ENCODE measurements at regions not wholly inside any gene's neighbourhood (a gene's known extent, or its start where the extent isn't known, plus 50 kb on each side); places are given as distances from the start of the nearest gene placed in this dataset.
"Not testable (repeated sequence)": the region's sequence is repeated elsewhere in the genome, so short reads cannot be mapped to it uniquely, and the experiment has no call there.

DNA sequence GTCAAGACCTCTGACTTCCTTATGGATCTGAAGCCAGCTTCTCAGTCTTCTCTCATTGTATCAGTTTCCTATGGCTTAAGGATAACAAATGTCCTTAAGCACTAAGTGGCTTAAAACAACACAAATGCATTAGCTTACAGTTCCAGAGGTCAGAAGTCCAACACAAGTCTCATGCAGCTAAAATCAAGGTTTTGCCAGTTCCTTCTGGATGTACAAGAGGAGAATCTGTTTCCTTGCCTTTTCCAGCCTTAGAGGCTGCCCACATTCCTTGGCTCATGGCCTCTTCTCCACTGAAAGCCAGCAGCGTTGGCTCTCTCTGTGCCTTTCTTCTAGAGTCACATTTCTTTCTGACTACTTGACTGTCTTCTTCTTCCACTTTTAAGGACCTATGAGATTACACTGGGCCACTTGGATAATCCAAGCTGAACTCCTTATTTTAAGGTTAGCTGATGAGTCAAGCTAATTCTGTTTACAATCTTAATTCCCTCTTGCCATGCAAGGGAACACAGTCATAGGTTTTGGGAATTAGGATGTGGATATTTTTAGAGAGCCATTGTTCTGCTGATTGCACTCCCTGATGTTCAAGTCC, 179.0 kb downstream of the BCAS1 start:
- peaks cover 45% of the 10 kb centered on the region for H3K4me1 Mint-ChIP-seq
- no peaks in the 10 kb centered on the region for H3K9me3 Mint-ChIP-seq
- no peaks in the 10 kb centered on the region for H3K36me3 Mint-ChIP-seq
- CTCF ChIA-PET, result interaction anchor here (0.7 to 1.9 kb wide), 4 partner anchors 10 to 25 kb away, joined by 3 to 5 read pairs (median 3); no protein-coding TSS in a partner anchor
- DNase-seq, result no peak
- no peak overlapping the region for H3K4me3 Mint-ChIP-seq
- no peak overlapping the region for H3K27ac Mint-ChIP-seq
- H3K27me3 Mint-ChIP-seq, result no peaks in the 10 kb centered on the region

DNA sequence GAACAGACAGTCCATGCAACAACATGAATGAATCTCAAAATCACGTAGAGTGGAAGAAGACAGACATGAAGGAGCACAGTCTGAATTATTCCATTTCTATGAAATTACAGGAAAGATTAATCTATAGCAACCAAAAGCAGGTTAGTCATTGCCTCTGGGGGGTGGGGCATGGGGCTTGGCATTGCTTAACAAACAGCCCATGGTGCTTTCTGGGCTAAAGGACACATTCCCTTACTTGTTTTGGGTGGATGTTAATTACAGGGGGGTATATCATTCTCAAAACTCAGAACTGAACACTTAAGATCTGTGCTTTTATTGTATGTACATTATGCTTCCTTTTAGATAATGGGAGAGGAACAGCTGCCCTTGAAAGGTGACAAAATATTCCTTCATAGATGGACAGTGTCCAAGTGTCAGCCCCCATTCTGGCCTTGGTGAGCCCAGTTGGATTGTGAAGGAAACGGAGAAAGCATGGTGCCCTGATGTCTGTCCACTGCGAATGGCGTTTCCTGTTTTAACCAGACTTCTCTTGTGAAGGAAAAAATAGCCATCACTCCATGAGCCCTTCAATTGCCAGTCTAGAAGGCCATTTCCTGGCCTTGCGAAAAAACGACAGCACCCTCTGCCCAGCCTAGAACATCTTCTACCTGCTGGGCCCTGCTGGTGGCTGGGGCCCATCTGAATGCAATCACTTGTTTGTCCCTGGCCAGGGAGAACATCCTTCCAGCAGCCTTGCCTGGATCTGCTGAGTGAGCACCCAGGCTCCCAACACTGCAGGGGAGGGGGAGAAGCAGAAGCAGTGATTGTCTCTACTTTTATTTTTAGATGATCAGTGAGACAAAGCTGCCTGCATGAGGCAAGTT, 179.7 kb downstream of the BCAS1 start:
- H3K9me3 Mint-ChIP-seq, result no peaks in the 10 kb centered on the region
- peaks cover 51% of the 10 kb centered on the region for H3K4me1 Mint-ChIP-seq
- no peak for DNase-seq
- CTCF ChIA-PET, result interaction anchor here (0.7 to 1.9 kb wide), 4 partner anchors 10 to 26 kb away, joined by 3 to 5 read pairs (median 3); no protein-coding TSS in a partner anchor
- H3K36me3 Mint-ChIP-seq, result no peaks in the 10 kb centered on the region
- no peaks in the 10 kb centered on the region for H3K27me3 Mint-ChIP-seq
- no peak overlapping the region for H3K27ac Mint-ChIP-seq
- H3K4me3 Mint-ChIP-seq, result no peak overlapping the region

GRCh38 chr20:53889411-53890148, 180.8 kb downstream of the BCAS1 start:
- Mint-ChIP-seq H3K27me3 (no peaks in the 10 kb centered on the region), H3K4me3 (no peak overlapping the region), H3K9me3 (no peaks in the 10 kb centered on the region), H3K36me3 (no peaks in the 10 kb centered on the region), H3K4me1 (peaks cover 50% of the 10 kb centered on the region), H3K27ac (no peak overlapping the region)
- CTCF ChIA-PET, result interaction anchor here (1.2 kb wide), 1 partner anchor 17 kb away, joined by 3 read pairs; no protein-coding TSS in a partner anchor
- no peak for DNase-seq

GRCh38 chr20:53888951-53889350, 181.4 kb downstream of the BCAS1 start:
- Mint-ChIP-seq H3K27me3 (no peaks in the 10 kb centered on the region), H3K27ac (no peak overlapping the region), H3K9me3 (no peaks in the 10 kb centered on the region), H3K4me1 (peaks cover 52% of the 10 kb centered on the region), H3K36me3 (no peaks in the 10 kb centered on the region), H3K4me3 (no peak overlapping the region)
- CTCF ChIA-PET, result interaction anchor here (1.2 kb wide), 1 partner anchor 18 kb away, joined by 3 read pairs; no protein-coding TSS in a partner anchor
- no peak for DNase-seq

DNA sequence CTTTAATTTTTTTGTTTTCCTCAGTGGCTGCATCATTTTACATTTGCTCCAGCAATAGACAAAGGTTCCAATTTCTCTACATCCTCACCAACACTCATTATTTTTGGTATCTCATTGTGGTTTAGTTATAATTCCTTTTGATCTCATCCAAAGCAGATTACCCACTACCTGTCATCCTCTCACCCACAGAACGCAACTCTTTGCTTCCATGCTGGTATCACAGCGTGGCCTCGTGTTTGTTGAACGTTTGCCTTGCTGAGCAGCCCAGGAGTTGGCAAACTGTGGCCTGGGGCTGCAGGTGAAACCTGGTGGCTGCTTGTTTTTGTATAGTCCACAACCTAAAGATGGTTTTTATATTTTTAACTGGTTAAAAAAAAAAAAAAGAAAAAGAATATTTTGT, 181.9 kb downstream of the BCAS1 start:
- Mint-ChIP-seq H3K4me3 (no peak overlapping the region), H3K4me1 (peaks cover 51% of the 10 kb centered on the region), H3K27me3 (no peaks in the 10 kb centered on the region), H3K36me3 (no peaks in the 10 kb centered on the region), H3K27ac (no peak overlapping the region), H3K9me3 (no peaks in the 10 kb centered on the region)
- CTCF ChIA-PET, result interaction anchor here (1.2 kb wide), 1 partner anchor 18 kb away, joined by 3 read pairs; no protein-coding TSS in a partner anchor
- no peak for DNase-seq

- Mint-ChIP-seq H3K4me1 (peaks cover 48% of the 10 kb centered on the region), H3K36me3 (no peaks in the 10 kb centered on the region), H3K4me3 (no peak overlapping the region), H3K27ac (no peak overlapping the region), H3K9me3 (no peaks in the 10 kb centered on the region), H3K27me3 (no peaks in the 10 kb centered on the region)
- no peak for DNase-seq
- CTCF ChIA-PET, result no interaction called here
Observed at GRCh38 chr20:53887973-53888372, 182.4 kb downstream of the BCAS1 start.

DNA sequence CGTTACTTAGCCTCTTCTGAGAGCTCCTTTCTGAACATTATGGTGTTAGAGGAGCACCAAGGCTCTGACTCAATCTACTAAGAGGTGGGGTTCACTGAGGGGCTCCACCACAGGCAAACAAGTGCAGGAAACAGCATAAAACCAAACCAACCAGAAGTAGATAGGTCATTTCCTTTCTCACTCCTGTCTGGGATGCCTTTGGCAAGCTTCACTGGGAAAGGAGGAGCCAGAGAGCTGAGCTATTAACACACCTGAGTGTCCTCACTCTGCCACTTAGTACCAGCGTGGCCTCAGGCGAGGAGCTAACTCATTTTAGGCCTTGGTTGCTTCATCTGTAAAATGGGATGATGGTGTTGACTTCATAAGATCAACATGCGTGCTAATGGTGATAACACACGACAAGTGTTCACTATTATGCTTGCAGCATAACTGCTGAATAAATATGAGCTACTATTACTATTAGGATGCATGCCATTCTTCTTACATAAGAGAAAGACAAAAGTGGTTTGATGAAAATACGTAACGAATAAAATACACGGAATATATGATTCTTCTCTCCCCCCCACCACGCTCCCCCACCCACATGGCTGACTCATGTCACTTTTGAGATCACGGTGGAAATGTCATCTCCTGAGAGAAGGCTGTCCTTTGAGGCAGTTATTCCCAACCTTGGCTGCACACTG, 185.4 kb downstream of the BCAS1 start:
- Mint-ChIP-seq H3K4me1 (peaks cover 43% of the 10 kb centered on the region), H3K36me3 (no peaks in the 10 kb centered on the region), H3K4me3 (no peak overlapping the region), H3K9me3 (peaks cover 4% of the 10 kb centered on the region), H3K27me3 (no peaks in the 10 kb centered on the region), H3K27ac (peak overlapping the region; percentile 78)
- CTCF ChIA-PET, result interaction anchor here (1.0 to 1.4 kb wide), 4 partner anchors 13 to 307 kb away, joined by 3 to 6 read pairs (median 3); no protein-coding TSS in a partner anchor
- peak; percentile 31 for DNase-seq

- no peaks in the 10 kb centered on the region for H3K36me3 Mint-ChIP-seq
- no peak for DNase-seq
- no peak overlapping the region for H3K27ac Mint-ChIP-seq
- H3K27me3 Mint-ChIP-seq, result no peaks in the 10 kb centered on the region
- CTCF ChIA-PET, result interaction anchor here (1.2 kb wide), 1 partner anchor 11 kb away, joined by 3 read pairs; no protein-coding TSS in a partner anchor
- H3K4me1 Mint-ChIP-seq, result peaks cover 50% of the 10 kb centered on the region
- peaks cover 4% of the 10 kb centered on the region for H3K9me3 Mint-ChIP-seq
- H3K4me3 Mint-ChIP-seq, result no peak overlapping the region
Observed at GRCh38 chr20:53883098-53883911, 187.1 kb downstream of the BCAS1 start.

GRCh38 chr20:53882438-53882986, 187.9 kb downstream of the BCAS1 start:
- H3K36me3 Mint-ChIP-seq, H3K27me3 Mint-ChIP-seq, H3K9me3 Mint-ChIP-seq, DNase-seq, CTCF ChIA-PET, H3K27ac Mint-ChIP-seq, H3K4me3 Mint-ChIP-seq: not testable (repeated sequence)
- peaks cover 45% of the 10 kb centered on the region for H3K4me1 Mint-ChIP-seq

GRCh38 chr20:53881362-53881761, 189.0 kb downstream of the BCAS1 start:
- DNase-seq, result no peak
- Mint-ChIP-seq H3K9me3 (peaks cover 4% of the 10 kb centered on the region), H3K27ac (peak overlapping the region; percentile 20), H3K27me3 (peaks cover 5% of the 10 kb centered on the region), H3K4me3 (no peak overlapping the region), H3K36me3 (no peaks in the 10 kb centered on the region), H3K4me1 (peaks cover 45% of the 10 kb centered on the region)
- CTCF ChIA-PET, result interaction anchor here (0.7 to 0.8 kb wide), 3 partner anchors 9 to 34 kb away, joined by 3 to 4 read pairs (median 3); no protein-coding TSS in a partner anchor

DNA sequence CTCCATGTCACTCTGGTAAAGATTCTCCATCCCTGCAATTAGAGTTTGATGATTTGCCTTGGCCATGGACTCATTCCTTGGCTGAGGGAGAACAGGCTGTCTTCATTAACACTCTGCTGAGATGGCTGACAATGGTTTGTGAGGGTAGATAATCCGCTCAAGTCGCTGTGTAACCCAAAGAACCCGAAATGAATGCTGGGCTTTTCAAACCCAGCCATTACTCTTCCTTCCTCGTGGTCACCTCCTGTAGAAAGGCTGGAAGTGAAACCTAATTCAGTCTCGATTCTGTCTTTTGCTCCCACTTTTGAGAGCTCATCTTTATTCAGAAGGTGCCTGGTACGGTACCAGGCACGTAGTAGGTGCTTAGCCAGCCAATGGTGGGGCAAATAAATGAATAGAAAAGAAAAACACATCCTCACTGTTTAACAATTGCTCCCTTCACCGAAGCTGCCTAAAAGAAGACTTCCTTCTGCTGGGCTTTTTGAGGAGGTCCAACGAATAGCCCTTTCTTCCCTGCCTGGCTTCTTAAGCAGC, 190.2 kb downstream of the BCAS1 start:
- Mint-ChIP-seq H3K4me3 (no peak overlapping the region), H3K9me3 (peaks cover 6% of the 10 kb centered on the region), H3K36me3 (no peaks in the 10 kb centered on the region), H3K27ac (no peak overlapping the region), H3K27me3 (peaks cover 11% of the 10 kb centered on the region), H3K4me1 (peaks cover 43% of the 10 kb centered on the region)
- CTCF ChIA-PET, result interaction anchor here (1.2 to 1.3 kb wide), 2 partner anchors 10 to 36 kb away, joined by 3 to 5 read pairs; no protein-coding TSS in a partner anchor
- no peak for DNase-seq

- DNase-seq, result no peak
- CTCF ChIA-PET, result interaction anchor here (1.2 to 1.3 kb wide), 2 partner anchors 9 to 37 kb away, joined by 3 to 5 read pairs; no protein-coding TSS in a partner anchor
- no peaks in the 10 kb centered on the region for H3K36me3 Mint-ChIP-seq
- H3K27ac Mint-ChIP-seq, result no peak overlapping the region
- peaks cover 38% of the 10 kb centered on the region for H3K4me1 Mint-ChIP-seq
- peaks cover 6% of the 10 kb centered on the region for H3K9me3 Mint-ChIP-seq
- no peak overlapping the region for H3K4me3 Mint-ChIP-seq
- H3K27me3 Mint-ChIP-seq, result peaks cover 11% of the 10 kb centered on the region
Observed at GRCh38 chr20:53879048-53879684, 191.2 kb downstream of the BCAS1 start.

All from activated naive CD4-positive, alpha-beta T cell treated with anti-CD3 and anti-CD28 coated beads, Interleukin-2, amount 10 ng/mL, durations not matched to agents 7 days and 5 days (primary cell).